Uterus (tissue), 2 donors: ENCODE measurements at regions not wholly inside any gene's neighbourhood (a gene's known extent, or its start where the extent isn't known, plus 50 kb on each side); places are given as distances from the start of the nearest gene placed in this dataset.

Experiments
- CTCF ChIP-seq, 4 experiments: fragments of 200-600 bp in 2 of 4; fragments of 450-650 bp in 2 of 4; sonication (generic) in 2 of 4; IDR thresholded peaks; one replicate each; pipeline ENCODE4 v1.5.1; 2016 to 2019; ENCODE audit warnings: antibody characterized with exemption in 4 of 4, mild to moderate bottlenecking in 2 of 4, moderate library complexity in 1 of 4
- POLR2A ChIP-seq, 2 donors: fragments of 450-650 bp; IDR thresholded peaks; one replicate each; pipeline ENCODE4 v1.6.1; 2016; ENCODE audit warnings: antibody characterized with exemption in 2 of 2, mild to moderate bottlenecking in 1 of 2, moderate library complexity in 1 of 2

- TF ChIP-seq CTCF (IDR thresholded peaks at IDR 0.05): no peak
- TF ChIP-seq POLR2A (IDR thresholded peaks at IDR 0.05): no peak
Observed at GRCh38 chr4:11111370-11111769, 317.3 kb downstream of the HS3ST1 start.
